ENCODE measurements at regions not wholly inside any gene's neighbourhood (a gene's known extent, or its start where the extent isn't known, plus 50 kb on each side); places are given as distances from the start of the nearest gene placed in this dataset.

DNA sequence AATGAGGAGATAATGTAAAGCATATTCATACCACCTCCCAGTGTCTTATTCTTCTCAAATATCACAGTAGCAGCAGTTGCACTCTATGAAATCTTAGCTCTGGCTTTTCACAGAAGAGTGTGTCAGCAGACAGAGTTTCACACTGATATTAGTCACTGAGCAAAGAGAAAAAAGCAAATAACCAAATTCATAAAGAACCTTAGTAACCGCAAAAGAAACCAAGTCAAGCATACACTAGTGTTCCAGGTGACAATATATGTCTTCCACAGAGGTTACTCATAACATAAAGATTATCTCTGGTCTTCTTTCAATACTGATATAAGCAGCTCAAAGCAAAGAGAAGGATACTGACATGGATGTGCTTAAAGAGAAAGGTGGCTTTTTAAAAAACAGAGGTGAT is 181.7 kb upstream of the EDNRA start:
- TF ChIP-seq, protein P1, sequence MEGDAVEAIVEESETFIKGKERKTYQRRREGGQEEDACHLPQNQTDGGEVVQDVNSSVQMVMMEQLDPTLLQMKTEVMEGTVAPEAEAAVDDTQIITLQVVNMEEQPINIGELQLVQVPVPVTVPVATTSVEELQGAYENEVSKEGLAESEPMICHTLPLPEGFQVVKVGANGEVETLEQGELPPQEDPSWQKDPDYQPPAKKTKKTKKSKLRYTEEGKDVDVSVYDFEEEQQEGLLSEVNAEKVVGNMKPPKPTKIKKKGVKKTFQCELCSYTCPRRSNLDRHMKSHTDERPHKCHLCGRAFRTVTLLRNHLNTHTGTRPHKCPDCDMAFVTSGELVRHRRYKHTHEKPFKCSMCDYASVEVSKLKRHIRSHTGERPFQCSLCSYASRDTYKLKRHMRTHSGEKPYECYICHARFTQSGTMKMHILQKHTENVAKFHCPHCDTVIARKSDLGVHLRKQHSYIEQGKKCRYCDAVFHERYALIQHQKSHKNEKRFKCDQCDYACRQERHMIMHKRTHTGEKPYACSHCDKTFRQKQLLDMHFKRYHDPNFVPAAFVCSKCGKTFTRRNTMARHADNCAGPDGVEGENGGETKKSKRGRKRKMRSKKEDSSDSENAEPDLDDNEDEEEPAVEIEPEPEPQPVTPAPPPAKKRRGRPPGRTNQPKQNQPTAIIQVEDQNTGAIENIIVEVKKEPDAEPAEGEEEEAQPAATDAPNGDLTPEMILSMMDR (IDR thresholded peaks at IDR 0.05) = no peak
- TF ChIP-seq POLR2A (IDR thresholded peaks at IDR 0.05) = no peak
- no peak for TF ChIP-seq EP300 (IDR thresholded peaks at IDR 0.05)

Data from tibial nerve (tissue), 4 donors.